Neuronal stem cell (in vitro differentiated cells): ENCODE measurements at regions not wholly inside any gene's neighbourhood (a gene's known extent, or its start where the extent isn't known, plus 50 kb on each side); places are given as distances from the start of the nearest gene placed in this dataset.

ENCODE experiments used
- DNase-seq: peaks from one replicate; pipeline ENCODE4 v3.0.0-alpha.2; 2013; ENCODE audit warnings: low spot score
- H2AFZ ChIP-seq: one replicate; pipeline ENCODE4 v1.6.1; 2013; ENCODE audit warnings: mild to moderate bottlenecking, low read length, inconsistent platforms
- H2AK5ac ChIP-seq: 2 replicates; pipeline ENCODE4 v1.6.1; 2013; ENCODE audit warnings: low read depth, mild to moderate bottlenecking, inconsistent platforms, low read length, moderate library complexity, mixed read lengths
- H2BK120ac ChIP-seq: 2 replicates; pipeline ENCODE4 v1.6.1; 2013; ENCODE audit warnings: low read depth, mild to moderate bottlenecking, inconsistent platforms, low read length, moderate library complexity, mixed read lengths
- H2BK12ac ChIP-seq: one replicate; pipeline ENCODE4 v1.6.1; 2013; ENCODE audit warnings: low read length, inconsistent platforms
- H2BK15ac ChIP-seq: 2 replicates; pipeline ENCODE4 v1.6.1; 2013; ENCODE audit warnings: mild to moderate bottlenecking, low read length, inconsistent platforms, mixed read lengths
- H2BK5ac ChIP-seq: one replicate; pipeline ENCODE4 v1.6.1; 2013; ENCODE audit warnings: inconsistent platforms, mild to moderate bottlenecking, low read length, moderate library complexity
- H3K14ac ChIP-seq: one replicate; pipeline ENCODE4 v1.6.1; 2013; ENCODE audit warnings: low read length, inconsistent platforms
- H3K18ac ChIP-seq: 2 replicates; pipeline ENCODE4 v1.6.1; 2013; ENCODE audit warnings: low read length, inconsistent platforms
- H3K23ac ChIP-seq: 2 replicates; pipeline ENCODE4 v1.6.1; 2013; ENCODE audit warnings: low read depth, mild to moderate bottlenecking, mixed read lengths, low read length, inconsistent platforms; ENCODE audit not compliant: poor library complexity
- H3K27ac ChIP-seq: replicated peaks from 3 replicates; pipeline ENCODE4 v1.5.1; 2013; ENCODE audit warnings: low read length, inconsistent platforms
- H3K27me3 ChIP-seq, 3 experiments: 2 replicates each; pipeline ENCODE4 v1.6.1; 2013; ENCODE audit warnings: low read length in 3 of 3, mild to moderate bottlenecking in 2 of 3, inconsistent platforms in 1 of 3, low read depth in 1 of 3, mixed read lengths in 1 of 3, moderate library complexity in 1 of 3; ENCODE audit not compliant: control insufficient read depth in 3 of 3, insufficient read depth in 3 of 3
- H3K36me3 ChIP-seq, 2 donors: replicated peaks in 1 of 2; 2 replicates each; pipeline ENCODE4 v1.6.1; 2013; ENCODE audit warnings: low read length in 2 of 2; ENCODE audit not compliant: control insufficient read depth in 2 of 2, insufficient read depth in 2 of 2
- H3K4ac ChIP-seq: 2 replicates; pipeline ENCODE4 v1.6.1; 2013; ENCODE audit warnings: inconsistent platforms, mild to moderate bottlenecking, low read length, moderate library complexity
- H3K4me1 ChIP-seq, 2 donors: 1 replicate in 1 of 2; 2 replicates in 1 of 2; pipeline ENCODE4 v1.6.1; 2013; ENCODE audit warnings: low read length in 2 of 2, low read depth in 1 of 2; ENCODE audit not compliant: control insufficient read depth in 2 of 2, insufficient read depth in 1 of 2
- H3K4me2 ChIP-seq: one replicate; pipeline ENCODE4 v1.6.1; 2013; ENCODE audit warnings: mild to moderate bottlenecking, low read length, inconsistent platforms; ENCODE audit not compliant: insufficient read depth, poor library complexity, severe bottlenecking
- H3K4me3 ChIP-seq, 2 donors: 2 replicates each; pipeline ENCODE4 v1.5.1; 2013; ENCODE audit warnings: low read length in 2 of 2, mild to moderate bottlenecking in 2 of 2, inconsistent platforms in 1 of 2, moderate library complexity in 1 of 2
- H3K79me1 ChIP-seq: one replicate; pipeline ENCODE4 v1.6.1; 2013; ENCODE audit warnings: low read depth, mild to moderate bottlenecking, inconsistent platforms, low read length, moderate library complexity
- H3K9ac ChIP-seq: one replicate; pipeline ENCODE4 v1.6.1; 2013; ENCODE audit warnings: mild to moderate bottlenecking, low read depth, low read length, inconsistent platforms; ENCODE audit not compliant: poor library complexity
- H3K9me3 ChIP-seq, 2 donors: replicated peaks in 1 of 2; 2 replicates each; pipeline versions ENCODE3 to v1.6.1; 2013; ENCODE audit warnings: low read length in 2 of 2, mild to moderate bottlenecking in 2 of 2, inconsistent platforms in 1 of 2, low read depth in 1 of 2, mixed read lengths in 1 of 2, moderate library complexity in 1 of 2; ENCODE audit not compliant: control insufficient read depth in 2 of 2, insufficient read depth in 1 of 2
- H4K8ac ChIP-seq: one replicate; pipeline ENCODE4 v1.6.1; 2013; ENCODE audit warnings: low read depth, mild to moderate bottlenecking, inconsistent platforms, low read length, moderate library complexity
- H4K91ac ChIP-seq: one replicate; pipeline ENCODE4 v1.6.1; 2013; ENCODE audit warnings: low read length, low read depth, mild to moderate bottlenecking, inconsistent platforms; ENCODE audit not compliant: poor library complexity
- WGBS, 2 donors: extraction: QIAGEN DNeasy Blood & Tissue Kit; methylation state at CpG; one replicate each; pipeline ENCODE4 v1.1.7; 2013; ENCODE audit warnings: missing lambda C conversion rate in 2 of 2, mixed read lengths in 1 of 2; ENCODE audit not compliant: insufficient read length in 2 of 2, insufficient replicate concordance in 1 of 2; ENCODE audit errors: extremely low coverage in 2 of 2; 5-methylcytosine and 5-hydroxymethylcytosine counted together

- Histone ChIP-seq H2BK15ac (no peak overlapping the region), H3K27ac (no peak overlapping the region), H3K4ac (no peak overlapping the region), H3K4me3 (no peak overlapping the region), H3K9ac (no peak overlapping the region), H2BK5ac (no peak overlapping the region), H3K23ac (no peak overlapping the region), H3K4me2 (no peak overlapping the region), H4K8ac (no peak overlapping the region), H3K27me3 (no peaks in the 10 kb centered on the region), H2AFZ (no peak overlapping the region), H3K4me1 (no peaks in the 10 kb centered on the region), H3K14ac (no peak overlapping the region), H3K9me3 (no peaks in the 10 kb centered on the region), H3K79me1 (no peaks in the 10 kb centered on the region), H3K36me3 (no peaks in the 10 kb centered on the region), H2AK5ac (no peak overlapping the region), H3K18ac (no peak overlapping the region), H4K91ac (no peak overlapping the region), H2BK12ac (no peak overlapping the region), H2BK120ac (no peak overlapping the region)
- DNase-seq: no peak
- no CpG with 5 or more reads among the region's 4 CpGs for WGBS, 2 donors
These were observed 150.4 kb upstream of the GAREM1 start for GRCh38 chr18:32621034-32621433.

GRCh38 chr18:32618546-32618945 lies 147.9 kb upstream of the GAREM1 start:
- no peak for DNase-seq
- WGBS, 2 donors: no CpG with 5 or more reads among the region's 4 CpGs
- H2AK5ac ChIP-seq: no peak overlapping the region
- no peaks in the 10 kb centered on the region for H3K36me3 ChIP-seq
- no peak overlapping the region for H3K18ac ChIP-seq
- no peak overlapping the region for H3K27ac ChIP-seq
- H2AFZ ChIP-seq: no peak overlapping the region
- H3K14ac ChIP-seq: no peak overlapping the region
- H3K27me3 ChIP-seq: no peaks in the 10 kb centered on the region
- H3K9me3 ChIP-seq: no peaks in the 10 kb centered on the region
- no peaks in the 10 kb centered on the region for H3K4me1 ChIP-seq
- H2BK5ac ChIP-seq: no peak overlapping the region
- H4K8ac ChIP-seq: no peak overlapping the region
- no peak overlapping the region for H3K9ac ChIP-seq
- no peak overlapping the region for H3K23ac ChIP-seq
- no peak overlapping the region for H4K91ac ChIP-seq
- H2BK12ac ChIP-seq: no peak overlapping the region
- H3K4me2 ChIP-seq: no peak overlapping the region
- H3K4ac ChIP-seq: no peak overlapping the region
- H3K4me3 ChIP-seq: no peak overlapping the region
- no peaks in the 10 kb centered on the region for H3K79me1 ChIP-seq
- no peak overlapping the region for H2BK15ac ChIP-seq
- H2BK120ac ChIP-seq: no peak overlapping the region

- Histone ChIP-seq H3K4me3 (no peak overlapping the region), H2BK15ac (no peak overlapping the region), H2AK5ac (no peak overlapping the region), H3K4me1 (no peaks in the 10 kb centered on the region), H3K4ac (no peak overlapping the region), H2AFZ (no peak overlapping the region), H3K18ac (no peak overlapping the region), H3K27ac (no peak overlapping the region), H2BK12ac (no peak overlapping the region), H3K9ac (no peak overlapping the region), H3K23ac (no peak overlapping the region), H3K4me2 (no peak overlapping the region), H2BK120ac (no peak overlapping the region), H4K8ac (no peak overlapping the region), H3K27me3 (no peaks in the 10 kb centered on the region), H2BK5ac (no peak overlapping the region), H3K79me1 (no peaks in the 10 kb centered on the region), H4K91ac (no peak overlapping the region), H3K9me3 (no peaks in the 10 kb centered on the region), H3K14ac (no peak overlapping the region), H3K36me3 (no peaks in the 10 kb centered on the region)
- DNase-seq: no peak
- no CpG with 5 or more reads among the region's 3 CpGs for WGBS, 2 donors
These were observed 143.1 kb upstream of the GAREM1 start for GRCh38 chr18:32613821-32614220.

GRCh38 chr18:32612651-32613050 lies 142.0 kb upstream of the GAREM1 start:
- Histone ChIP-seq H2BK12ac (no peak overlapping the region), H2AK5ac (no peak overlapping the region), H3K4ac (no peak overlapping the region), H2AFZ (no peak overlapping the region), H4K8ac (no peak overlapping the region), H2BK15ac (no peak overlapping the region), H3K4me1 (no peaks in the 10 kb centered on the region), H4K91ac (no peak overlapping the region), H3K18ac (no peak overlapping the region), H3K4me3 (no peak overlapping the region), H3K36me3 (no peaks in the 10 kb centered on the region), H3K14ac (no peak overlapping the region), H3K27ac (no peak overlapping the region), H2BK120ac (no peak overlapping the region), H3K79me1 (no peaks in the 10 kb centered on the region), H3K9me3 (no peaks in the 10 kb centered on the region), H2BK5ac (no peak overlapping the region), H3K4me2 (no peak overlapping the region), H3K27me3 (no peaks in the 10 kb centered on the region), H3K9ac (no peak overlapping the region), H3K23ac (no peak overlapping the region)
- DNase-seq: no peak
- no CpG with 5 or more reads among the region's 3 CpGs for WGBS, 2 donors
